K562 (cell line): ENCODE measurements at regions not wholly inside any gene's neighbourhood (a gene's known extent, or its start where the extent isn't known, plus 50 kb on each side); places are given as distances from the start of the nearest gene placed in this dataset.

ENCODE experiments used
- BHLHE40 ChIP-seq: IDR thresholded peaks from 2 replicates; pipeline ENCODE4 v1.6.1; 2011; ENCODE audit warnings: low read length, improper control_type of control experiment
- POLR2AphosphoS5 ChIP-seq: IDR thresholded peaks from 2 replicates; pipeline ENCODE4 v1.6.1; 2011; ENCODE audit warnings: mild to moderate bottlenecking, low read depth, low read length, moderate library complexity; ENCODE audit not compliant: control insufficient read depth, insufficient read depth
- RFX5 ChIP-seq: IDR thresholded peaks from 2 replicates; pipeline ENCODE4 v1.6.1; 2011; ENCODE audit warnings: low read depth, mild to moderate bottlenecking, improper control_type of control experiment, low read length
- SIN3A ChIP-seq, 2 experiments: fragments of 150-350 bp in 1 of 2; IDR thresholded peaks; 2 replicates each; pipeline ENCODE4 v1.6.1; 2011 to 2016; ENCODE audit warnings: borderline replicate concordance in 2 of 2, low read depth in 2 of 2, low read length in 2 of 2, mild to moderate bottlenecking in 2 of 2, moderate library complexity in 2 of 2; ENCODE audit not compliant: control insufficient read depth in 1 of 2
- TF ChIP-seq, protein P1 (sequence below), 3 experiments: IDR thresholded peaks in 2 of 3; conservative IDR thresholded peaks in 1 of 3; 2 replicates each; pipeline ENCODE4 v1.5.1; 2011 to 2012; ENCODE audit warnings: low read length in 3 of 3, mild to moderate bottlenecking in 3 of 3, control low read depth in 2 of 3, improper control_type of control experiment in 1 of 3, inconsistent platforms in 1 of 3, low read depth in 1 of 3, mixed read lengths in 1 of 3, moderate library complexity in 1 of 3; ENCODE audit not compliant: insufficient read depth in 2 of 3

DNA sequence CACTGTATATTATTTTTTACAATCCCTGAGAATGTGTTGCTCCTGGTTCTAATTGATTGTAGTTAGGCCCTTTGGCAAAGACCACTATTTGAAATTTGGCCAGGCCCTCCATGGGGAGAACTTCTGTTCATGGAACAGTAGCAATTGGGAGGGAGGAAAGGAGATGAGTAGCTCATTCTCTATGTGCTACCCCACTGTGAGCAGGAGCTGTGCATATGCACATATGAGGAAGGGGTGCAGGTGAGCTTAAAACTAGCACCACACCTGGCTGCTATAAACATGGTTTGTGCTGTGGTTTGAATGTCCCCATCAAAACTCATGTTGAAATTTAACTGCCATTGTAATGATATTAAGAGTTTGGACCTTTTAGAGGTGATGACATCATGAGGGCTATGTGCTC, 1483.2 kb downstream of the PCDH7 start:
- TF ChIP-seq POLR2AphosphoS5 (no peak), RFX5 (no peak), SIN3A (IDR thresholded peaks at IDR 0.05; ENCODE audit: borderline replicate concordance in 2 of 2, control insufficient read depth in 1 of 2, low read depth in 2 of 2, low read length in 2 of 2) (no peak), BHLHE40 (no peak)
- TF ChIP-seq, protein P1, sequence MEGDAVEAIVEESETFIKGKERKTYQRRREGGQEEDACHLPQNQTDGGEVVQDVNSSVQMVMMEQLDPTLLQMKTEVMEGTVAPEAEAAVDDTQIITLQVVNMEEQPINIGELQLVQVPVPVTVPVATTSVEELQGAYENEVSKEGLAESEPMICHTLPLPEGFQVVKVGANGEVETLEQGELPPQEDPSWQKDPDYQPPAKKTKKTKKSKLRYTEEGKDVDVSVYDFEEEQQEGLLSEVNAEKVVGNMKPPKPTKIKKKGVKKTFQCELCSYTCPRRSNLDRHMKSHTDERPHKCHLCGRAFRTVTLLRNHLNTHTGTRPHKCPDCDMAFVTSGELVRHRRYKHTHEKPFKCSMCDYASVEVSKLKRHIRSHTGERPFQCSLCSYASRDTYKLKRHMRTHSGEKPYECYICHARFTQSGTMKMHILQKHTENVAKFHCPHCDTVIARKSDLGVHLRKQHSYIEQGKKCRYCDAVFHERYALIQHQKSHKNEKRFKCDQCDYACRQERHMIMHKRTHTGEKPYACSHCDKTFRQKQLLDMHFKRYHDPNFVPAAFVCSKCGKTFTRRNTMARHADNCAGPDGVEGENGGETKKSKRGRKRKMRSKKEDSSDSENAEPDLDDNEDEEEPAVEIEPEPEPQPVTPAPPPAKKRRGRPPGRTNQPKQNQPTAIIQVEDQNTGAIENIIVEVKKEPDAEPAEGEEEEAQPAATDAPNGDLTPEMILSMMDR (IDR thresholded peaks at IDR 0.05 in 2 of 3, conservative IDR thresholded peaks at IDR 0.05 in 1 of 3; ENCODE audit: insufficient read depth in 2 of 3, low read depth in 1 of 3, low read length in 3 of 3) = no peak
